Suprapubic skin (tissue), 4 donors: ENCODE measurements at regions not wholly inside any gene's neighbourhood (a gene's known extent, or its start where the extent isn't known, plus 50 kb on each side); places are given as distances from the start of the nearest gene placed in this dataset.

Experiments
- DNase-seq, 2 donors: peaks; one replicate each; pipeline ENCODE4 v3.0.0-alpha.2; 2019; ENCODE audit warnings: low spot score in 2 of 2
- H3K27ac ChIP-seq: fragments of 200-600 bp; sonication (generic); one replicate; pipeline ENCODE4 v1.5.1; 2019
- H3K27me3 ChIP-seq: fragments of 200-600 bp; sonication (generic); one replicate; pipeline ENCODE4 v1.5.1; 2019
- H3K36me3 ChIP-seq: fragments of 200-600 bp; sonication (generic); one replicate; pipeline ENCODE4 v1.5.1; 2019
- H3K4me1 ChIP-seq: fragments of 200-600 bp; sonication (generic); one replicate; pipeline ENCODE4 v1.5.1; 2019
- H3K4me3 ChIP-seq: fragments of 200-600 bp; sonication (generic); one replicate; pipeline ENCODE4 v1.5.1; 2019; ENCODE audit warnings: mild to moderate bottlenecking
- H3K9me3 ChIP-seq: fragments of 200-600 bp; sonication (generic); one replicate; pipeline ENCODE4 v1.5.1; 2019
- EP300 ChIP-seq: sonication (generic); formaldehyde crosslinking; IDR thresholded peaks from one replicate; pipeline ENCODE4 v1.6.1; 2017; ENCODE audit warnings: antibody characterized with exemption
- POLR2A ChIP-seq, 2 donors: fragments of 450-650 bp; IDR thresholded peaks; one replicate each; pipeline ENCODE4 v1.6.1; 2017; ENCODE audit warnings: antibody characterized with exemption in 2 of 2, mild to moderate bottlenecking in 2 of 2, moderate library complexity in 2 of 2
- POLR2AphosphoS5 ChIP-seq, 3 donors: sonication (generic); formaldehyde crosslinking; IDR thresholded peaks; one replicate each; pipeline ENCODE4 v1.6.1; 2017; ENCODE audit warnings: antibody characterized with exemption in 3 of 3
- WGBS: methylation state at CpG from one replicate; pipeline ENCODE4 v1.1.5; 2018; 5-methylcytosine and 5-hydroxymethylcytosine counted together
- TF ChIP-seq, protein P1 (sequence below), 2 donors: fragments of 200-600 bp in 1 of 2; fragments of 450-650 bp in 1 of 2; sonication (generic) in 1 of 2; IDR thresholded peaks; one replicate each; pipeline ENCODE4 v1.5.1; 2016 to 2019; ENCODE audit warnings: antibody characterized with exemption in 2 of 2, mild to moderate bottlenecking in 1 of 2, moderate library complexity in 1 of 2

- H3K27ac ChIP-seq, result no peak overlapping the region
- H3K36me3 ChIP-seq, result no peaks in the 10 kb centered on the region
- no peaks in the 10 kb centered on the region for H3K4me1 ChIP-seq
- DNase-seq, result no peak
- no peaks in the 10 kb centered on the region for H3K9me3 ChIP-seq
- TF ChIP-seq EP300, result no peak
- TF ChIP-seq POLR2A (IDR thresholded peaks at IDR 0.05), result no peak
- no peak for TF ChIP-seq POLR2AphosphoS5 (IDR thresholded peaks at IDR 0.05)
- TF ChIP-seq, protein P1, sequence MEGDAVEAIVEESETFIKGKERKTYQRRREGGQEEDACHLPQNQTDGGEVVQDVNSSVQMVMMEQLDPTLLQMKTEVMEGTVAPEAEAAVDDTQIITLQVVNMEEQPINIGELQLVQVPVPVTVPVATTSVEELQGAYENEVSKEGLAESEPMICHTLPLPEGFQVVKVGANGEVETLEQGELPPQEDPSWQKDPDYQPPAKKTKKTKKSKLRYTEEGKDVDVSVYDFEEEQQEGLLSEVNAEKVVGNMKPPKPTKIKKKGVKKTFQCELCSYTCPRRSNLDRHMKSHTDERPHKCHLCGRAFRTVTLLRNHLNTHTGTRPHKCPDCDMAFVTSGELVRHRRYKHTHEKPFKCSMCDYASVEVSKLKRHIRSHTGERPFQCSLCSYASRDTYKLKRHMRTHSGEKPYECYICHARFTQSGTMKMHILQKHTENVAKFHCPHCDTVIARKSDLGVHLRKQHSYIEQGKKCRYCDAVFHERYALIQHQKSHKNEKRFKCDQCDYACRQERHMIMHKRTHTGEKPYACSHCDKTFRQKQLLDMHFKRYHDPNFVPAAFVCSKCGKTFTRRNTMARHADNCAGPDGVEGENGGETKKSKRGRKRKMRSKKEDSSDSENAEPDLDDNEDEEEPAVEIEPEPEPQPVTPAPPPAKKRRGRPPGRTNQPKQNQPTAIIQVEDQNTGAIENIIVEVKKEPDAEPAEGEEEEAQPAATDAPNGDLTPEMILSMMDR (IDR thresholded peaks at IDR 0.05), result no peak
- no peaks in the 10 kb centered on the region for H3K27me3 ChIP-seq
- no peak overlapping the region for H3K4me3 ChIP-seq
These were observed 131.9 kb upstream of the ATP1B1 start for GRCh38 chr1:168974611-168975010.

- 90% methylated on average over 1 of the region's 1 CpG for WGBS
- Histone ChIP-seq H3K4me3 (no peak overlapping the region), H3K4me1 (no peaks in the 10 kb centered on the region), H3K9me3 (no peaks in the 10 kb centered on the region), H3K36me3 (no peaks in the 10 kb centered on the region), H3K27me3 (no peaks in the 10 kb centered on the region), H3K27ac (no peak overlapping the region)
- DNase-seq, result no peak
- TF ChIP-seq POLR2A (IDR thresholded peaks at IDR 0.05), result no peak
- no peak for TF ChIP-seq POLR2AphosphoS5 (IDR thresholded peaks at IDR 0.05)
- TF ChIP-seq EP300, result no peak
- TF ChIP-seq, protein P1 (IDR thresholded peaks at IDR 0.05), result no peak
These were observed 130.2 kb upstream of the ATP1B1 start for GRCh38 chr1:168976267-168976666.

DNA sequence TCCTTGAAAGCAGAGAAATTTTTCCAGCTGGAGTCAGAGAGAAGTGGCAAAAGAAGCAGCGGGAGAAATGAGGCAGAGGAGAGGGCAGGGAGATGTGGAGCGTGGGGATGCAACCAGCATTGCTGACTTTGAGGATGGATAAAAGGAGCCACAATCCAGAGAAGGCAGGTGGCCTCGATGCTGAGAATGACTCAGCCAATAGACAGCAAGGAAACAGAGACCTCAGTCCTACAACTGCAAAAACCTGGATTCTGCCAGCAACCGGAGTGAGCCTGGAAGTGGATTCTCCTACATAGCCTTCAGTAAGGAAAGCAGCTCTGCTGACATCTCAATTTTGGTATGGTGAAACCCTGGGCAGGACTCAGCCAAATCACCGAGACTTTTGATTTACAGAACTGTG lies 128.9 kb upstream of the ATP1B1 start:
- no peaks in the 10 kb centered on the region for H3K27me3 ChIP-seq
- no peaks in the 10 kb centered on the region for H3K4me1 ChIP-seq
- H3K9me3 ChIP-seq, result no peaks in the 10 kb centered on the region
- H3K36me3 ChIP-seq, result no peaks in the 10 kb centered on the region
- TF ChIP-seq, protein P1 (IDR thresholded peaks at IDR 0.05), result no peak
- TF ChIP-seq POLR2A (IDR thresholded peaks at IDR 0.05) (no peak), EP300 (no peak), POLR2AphosphoS5 (IDR thresholded peaks at IDR 0.05) (no peak)
- H3K4me3 ChIP-seq, result no peak overlapping the region
- no peak for DNase-seq
- no peak overlapping the region for H3K27ac ChIP-seq
- WGBS, result 66% methylated on average over 5 of the region's 5 CpGs

DNA sequence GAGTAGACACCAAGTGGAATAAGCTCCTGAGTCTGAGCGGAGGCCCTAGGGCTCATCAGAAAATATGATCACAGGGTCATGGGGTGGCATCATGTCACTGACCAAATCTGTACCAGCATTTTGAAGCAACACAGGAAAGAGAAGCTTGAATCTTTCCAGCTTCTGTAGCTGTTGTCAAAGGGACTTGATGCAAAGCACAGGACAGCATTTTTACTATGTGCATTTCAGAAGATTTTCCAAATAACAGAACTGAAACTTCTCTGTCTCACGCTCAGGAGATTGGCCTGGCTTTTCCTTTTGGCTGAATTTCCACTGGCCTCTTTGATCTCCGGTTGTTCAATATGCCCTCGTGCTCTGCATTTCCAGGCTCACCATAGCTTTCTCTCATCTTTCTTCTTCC lies 127.2 kb upstream of the ATP1B1 start:
- no peaks in the 10 kb centered on the region for H3K27me3 ChIP-seq
- H3K27ac ChIP-seq, result no peak overlapping the region
- 71% methylated on average over 4 of the region's 4 CpGs for WGBS
- H3K4me3 ChIP-seq, result no peak overlapping the region
- H3K9me3 ChIP-seq, result no peaks in the 10 kb centered on the region
- no peak for DNase-seq
- H3K36me3 ChIP-seq, result no peaks in the 10 kb centered on the region
- TF ChIP-seq POLR2AphosphoS5 (IDR thresholded peaks at IDR 0.05) (no peak), EP300 (no peak), POLR2A (IDR thresholded peaks at IDR 0.05) (no peak)
- TF ChIP-seq, protein P1 (IDR thresholded peaks at IDR 0.05), result no peak
- H3K4me1 ChIP-seq, result no peaks in the 10 kb centered on the region

- no peaks in the 10 kb centered on the region for H3K4me1 ChIP-seq
- no peak overlapping the region for H3K4me3 ChIP-seq
- H3K27me3 ChIP-seq, result no peaks in the 10 kb centered on the region
- H3K36me3 ChIP-seq, result no peaks in the 10 kb centered on the region
- no peak for TF ChIP-seq POLR2A (IDR thresholded peaks at IDR 0.05)
- no peak for TF ChIP-seq POLR2AphosphoS5 (IDR thresholded peaks at IDR 0.05)
- no peak for TF ChIP-seq EP300
- TF ChIP-seq, protein P1 (IDR thresholded peaks at IDR 0.05), result no peak
- no peak for DNase-seq
- H3K27ac ChIP-seq, result no peak overlapping the region
- no peaks in the 10 kb centered on the region for H3K9me3 ChIP-seq
These were observed 126.3 kb upstream of the ATP1B1 start for GRCh38 chr1:168980180-168980579.
